Thoracic aorta (tissue), 2 donors: ENCODE measurements at regions not wholly inside any gene's neighbourhood (a gene's known extent, or its start where the extent isn't known, plus 50 kb on each side); places are given as distances from the start of the nearest gene placed in this dataset.

Source experiments
- ATAC-seq: fragments of 150-250 bp; one replicate; pipeline ENCODE4 v1.8.0; 2017; ENCODE audit warnings: low read depth; ENCODE audit not compliant: insufficient number of reproducible peaks, low FRiP score
- DNase-seq: peaks from one replicate; pipeline ENCODE4 v3.0.0-alpha.2; 2020; ENCODE audit warnings: low spot score
- H3K27ac ChIP-seq, 2 donors: fragments of 200-600 bp; sonication (generic); 1 replicate in 1 of 2; 2 replicates in 1 of 2; pipeline ENCODE4 v1.5.1; 2016; ENCODE audit warnings: mild to moderate bottlenecking in 2 of 2, moderate library complexity in 2 of 2
- H3K27me3 ChIP-seq: fragments of 200-600 bp; sonication (generic); replicated peaks from 2 replicates; pipeline ENCODE4 v1.6.0; 2016; ENCODE audit warnings: mild to moderate bottlenecking; ENCODE audit not compliant: insufficient read depth
- H3K36me3 ChIP-seq: fragments of 200-600 bp; sonication (generic); one replicate; pipeline ENCODE4 v1.5.1; 2016
- H3K4me1 ChIP-seq, 2 donors: fragments of 200-600 bp; sonication (generic); 1 replicate in 1 of 2; 2 replicates in 1 of 2; pipeline versions ENCODE4 v1.5.1 to v1.6.0; 2016; ENCODE audit warnings: low read depth in 2 of 2, mild to moderate bottlenecking in 1 of 2; ENCODE audit not compliant: control insufficient read depth in 1 of 2
- H3K4me3 ChIP-seq: fragments of 200-600 bp; sonication (generic); 2 replicates; pipeline ENCODE4 v1.5.1; 2016; ENCODE audit warnings: mild to moderate bottlenecking
- H3K9me3 ChIP-seq: fragments of 200-600 bp; sonication (generic); 2 replicates; pipeline ENCODE4 v1.5.1; 2016
- CTCF ChIP-seq: fragments of 200-600 bp; sonication (generic); IDR thresholded peaks from one replicate; pipeline ENCODE4 v1.5.1; 2019; ENCODE audit warnings: antibody characterized with exemption

DNA sequence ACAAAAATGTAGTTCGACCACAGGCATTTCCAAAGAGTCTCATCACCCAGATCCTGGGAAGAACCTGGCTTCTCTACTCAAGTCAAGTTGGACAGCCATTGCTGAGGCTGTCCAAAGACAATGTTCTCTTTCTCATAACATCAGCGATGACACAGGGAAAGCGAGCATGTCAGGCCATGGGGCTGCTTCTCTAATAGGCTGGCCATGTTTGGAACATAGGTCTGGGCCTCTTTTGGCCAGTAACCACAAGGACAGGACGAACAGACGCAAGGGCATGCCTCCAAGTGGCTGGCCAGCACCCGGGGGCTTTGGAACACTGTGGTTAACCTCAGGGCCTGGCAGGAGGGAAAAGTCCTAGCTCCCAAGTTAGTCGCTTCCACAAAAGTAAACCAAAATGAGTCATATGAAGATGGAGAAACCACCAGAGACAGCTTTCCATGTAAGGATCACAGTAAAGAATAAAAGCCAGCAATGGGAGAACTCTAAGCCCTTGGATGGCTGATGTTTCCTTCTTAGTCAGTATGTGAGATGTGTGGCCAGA lies 80.6 kb upstream of the SLC44A3 start:
- Histone ChIP-seq H3K4me1 (peaks cover 10 to 32% of the 10 kb centered on the region in 2 donors), H3K27ac (no peak overlapping the region), H3K9me3 (no peaks in the 10 kb centered on the region), H3K27me3 (no peaks in the 10 kb centered on the region), H3K4me3 (no peak overlapping the region), H3K36me3 (no peaks in the 10 kb centered on the region)
- TF ChIP-seq CTCF, result no peak
- DNase-seq, result no peak
- ATAC-seq, result peak; percentile 40

DNA sequence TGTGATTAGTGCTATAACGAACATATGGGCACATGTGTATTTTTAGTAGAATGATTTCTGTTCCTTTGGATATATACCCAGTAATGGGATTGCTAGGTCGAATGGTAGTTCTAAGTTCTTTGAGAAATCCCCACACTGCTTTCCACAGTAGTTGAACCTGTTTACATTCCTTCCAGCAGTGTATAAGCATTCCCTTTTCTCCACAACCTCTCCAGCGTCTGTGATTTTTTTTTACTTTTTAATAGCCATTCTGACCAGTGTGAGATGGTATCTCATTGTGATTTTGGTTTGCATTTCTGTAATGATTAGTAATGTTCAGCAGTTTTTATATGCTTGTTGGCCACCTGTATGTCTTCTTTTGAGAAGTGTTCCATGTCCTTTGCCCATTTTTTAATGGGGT lies 81.8 kb upstream of the SLC44A3 start:
- Histone ChIP-seq H3K27me3 (no peaks in the 10 kb centered on the region), H3K4me3 (no peak overlapping the region), H3K36me3 (no peaks in the 10 kb centered on the region), H3K27ac (no peak overlapping the region), H3K4me1 (peaks cover 10 to 32% of the 10 kb centered on the region in 2 donors), H3K9me3 (no peaks in the 10 kb centered on the region)
- DNase-seq (no peak), ATAC-seq (no peak)
- TF ChIP-seq CTCF, result no peak

GRCh38 chr1:94737124-94737998 lies 82.8 kb upstream of the SLC44A3 start:
- H3K4me3 ChIP-seq, result no peak overlapping the region
- TF ChIP-seq CTCF, result no peak
- no peak overlapping the region for H3K27ac ChIP-seq
- DNase-seq (no peak), ATAC-seq (no peak)
- no peaks in the 10 kb centered on the region for H3K27me3 ChIP-seq
- H3K36me3 ChIP-seq, result no peaks in the 10 kb centered on the region
- H3K4me1 ChIP-seq, result peaks cover 10 to 32% of the 10 kb centered on the region in 2 donors
- no peaks in the 10 kb centered on the region for H3K9me3 ChIP-seq

GRCh38 chr1:94736549-94736948 lies 83.6 kb upstream of the SLC44A3 start:
- Histone ChIP-seq H3K27ac (no peak overlapping the region), H3K36me3 (no peaks in the 10 kb centered on the region), H3K27me3 (no peaks in the 10 kb centered on the region), H3K9me3 (no peaks in the 10 kb centered on the region), H3K4me1 (peaks cover 10 to 32% of the 10 kb centered on the region in 2 donors), H3K4me3 (no peak overlapping the region)
- no peak for ATAC-seq
- no peak for TF ChIP-seq CTCF
- DNase-seq, result no peak

- no peaks in the 10 kb centered on the region for H3K27me3 ChIP-seq
- no peaks in the 10 kb centered on the region for H3K36me3 ChIP-seq
- no peak for TF ChIP-seq CTCF
- ATAC-seq (no peak), DNase-seq (no peak)
- no peak overlapping the region for H3K27ac ChIP-seq
- H3K4me3 ChIP-seq, result no peak overlapping the region
- no peaks in the 10 kb centered on the region for H3K9me3 ChIP-seq
- peaks cover 10 to 32% of the 10 kb centered on the region in 2 donors for H3K4me1 ChIP-seq
These were observed 84.1 kb upstream of the SLC44A3 start for GRCh38 chr1:94736073-94736472.
